GM23248 (cell line): ENCODE measurements at regions not wholly inside any gene's neighbourhood (a gene's known extent, or its start where the extent isn't known, plus 50 kb on each side); places are given as distances from the start of the nearest gene placed in this dataset.

Experiments used
- EZH2 ChIP-seq: fragments of 200-600 bp; sonication (generic); IDR thresholded peaks from 2 replicates; pipeline ENCODE4 v1.6.1; 2018; ENCODE audit warnings: antibody characterized with exemption, mild to moderate bottlenecking; ENCODE audit not compliant: insufficient read depth, poor library complexity, severe bottlenecking
- EZH2phosphoT487 ChIP-seq: fragments of 200-600 bp; sonication (generic); IDR thresholded peaks from 2 replicates; pipeline ENCODE4 v1.6.1; 2018; ENCODE audit warnings: antibody characterized with exemption, moderate library complexity, mild to moderate bottlenecking, low read depth; ENCODE audit not compliant: insufficient read depth

DNA sequence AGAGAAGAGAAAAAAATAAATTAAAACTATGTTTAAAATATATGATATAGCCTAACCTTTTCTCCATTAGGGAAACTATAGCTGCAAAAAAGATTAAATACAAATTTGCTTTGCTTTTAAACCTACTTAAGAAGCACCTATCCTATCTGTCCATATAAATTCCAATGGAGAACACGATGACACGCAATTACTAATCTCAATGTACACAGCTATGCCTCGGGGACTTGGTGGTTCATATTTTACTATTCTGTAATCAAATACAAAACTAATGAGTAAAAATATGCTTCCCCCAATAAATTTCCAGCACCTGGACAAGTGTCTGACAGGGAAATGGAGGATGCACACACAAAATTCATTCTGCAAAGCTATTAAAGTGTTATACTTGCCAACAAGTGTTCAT is 386.4 kb downstream of the LMO4 start:
- TF ChIP-seq EZH2 (no peak), EZH2phosphoT487 (no peak)
